B cell (primary cell): ENCODE measurements at regions not wholly inside any gene's neighbourhood (a gene's known extent, or its start where the extent isn't known, plus 50 kb on each side); places are given as distances from the start of the nearest gene placed in this dataset.

Experiments used
- ATAC-seq: fragments of 200-7000 bp; cut with Tn5 transposase; one replicate; pipeline ENCODE4 v1.10.0; 2021; ENCODE audit warnings: low read depth, mild to moderate bottlenecking, moderate number of reproducible peaks, moderate library complexity
- CTCF ChIA-PET: fragments of 350-600 bp; sonication (Branson Sonifier 250); formaldehyde crosslinking; loops from one replicate; lab custom pipeline; 2021; ENCODE audit warnings: antibody characterized with exemption, inconsistent platforms; lab: Charles Lee
- POLR2A ChIA-PET: fragments of 350-600 bp; sonication (Branson Sonifier 250); formaldehyde crosslinking; loops from one replicate; lab custom pipeline; 2021; ENCODE audit warnings: antibody characterized with exemption; lab: Charles Lee
- DNase-seq: peaks from one replicate; pipeline ENCODE4 v3.0.0; 2013
- H2AFZ ChIP-seq: 2 replicates; pipeline ENCODE4 v1.6.1; 2012; ENCODE audit warnings: mild to moderate bottlenecking, low read depth, low read length; ENCODE audit not compliant: insufficient read depth, poor library complexity, severe bottlenecking
- H3K27ac ChIP-seq, 2 donors: 1 replicate in 1 of 2; 2 replicates in 1 of 2; pipeline ENCODE4 v1.5.1; 2012 to 2013; ENCODE audit warnings: low read length in 2 of 2, mild to moderate bottlenecking in 2 of 2, moderate library complexity in 1 of 2
- H3K27me3 ChIP-seq, 4 experiments: fragments of 200-600 bp in 1 of 4; sonication (generic) in 1 of 4; replicated peaks in 1 of 4; 1 replicate in 2 of 4; 2 replicates in 2 of 4; pipeline versions ENCODE4 v1.6.1 to v1.7.0; 2013 to 2016; ENCODE audit warnings: low read length in 3 of 4, mild to moderate bottlenecking in 2 of 4, mixed read lengths in 1 of 4, moderate library complexity in 1 of 4; ENCODE audit not compliant: insufficient read depth in 4 of 4, control insufficient read depth in 3 of 4; ENCODE audit errors: control extremely low read depth in 1 of 4
- H3K36me3 ChIP-seq, 2 experiments: replicated peaks in 1 of 2; 1 replicate in 1 of 2; 2 replicates in 1 of 2; pipeline versions ENCODE4 v1.6.1 to v1.7.1; 2013; ENCODE audit warnings: low read length in 1 of 2; ENCODE audit not compliant: insufficient read depth in 2 of 2, control insufficient read depth in 1 of 2; ENCODE audit errors: control extremely low read depth in 1 of 2, extremely low read depth in 1 of 2
- H3K4me1 ChIP-seq, 2 donors: fragments of 200-600 bp in 1 of 2; sonication (generic) in 1 of 2; 1 replicate in 1 of 2; 2 replicates in 1 of 2; pipeline versions ENCODE4 v1.5.1 to v1.6.1; 2013 to 2017; ENCODE audit warnings: low read length in 2 of 2; ENCODE audit not compliant: control insufficient read depth in 2 of 2, insufficient read depth in 2 of 2
- H3K4me2 ChIP-seq: replicated peaks from 2 replicates; pipeline ENCODE3; 2012; ENCODE audit warnings: mild to moderate bottlenecking, low read depth, low read length; ENCODE audit not compliant: poor library complexity, severe bottlenecking
- H3K4me3 ChIP-seq, 5 experiments: fragments of 200-600 bp in 1 of 5; sonication (generic) in 1 of 5; 1 replicate in 3 of 5; 2 replicates in 2 of 5; pipeline versions ENCODE4 v1.5.1 to v1.7.0; 2011 to 2016; ENCODE audit warnings: low read length in 4 of 5, mild to moderate bottlenecking in 4 of 5, low read depth in 2 of 5, control low read depth in 1 of 5, moderate library complexity in 1 of 5; ENCODE audit not compliant: insufficient read depth in 1 of 5; ENCODE audit errors: control extremely low read depth in 1 of 5, extremely low read depth in 1 of 5
- H3K79me2 ChIP-seq: fragments of 200-600 bp; sonication (generic); one replicate; pipeline ENCODE4 v1.6.0; 2016; ENCODE audit warnings: low read length; ENCODE audit not compliant: control insufficient read depth, insufficient read depth
- H3K9ac ChIP-seq: fragments of 200-600 bp; sonication (generic); 2 replicates; pipeline ENCODE4 v1.6.1; 2017; ENCODE audit warnings: mild to moderate bottlenecking, low read length, moderate library complexity
- H3K9me3 ChIP-seq, 3 donors: one replicate each; pipeline versions ENCODE4 v1.6.1 to v1.7.1; 2013; ENCODE audit warnings: low read length in 2 of 3; ENCODE audit not compliant: control insufficient read depth in 2 of 3, insufficient read depth in 1 of 3; ENCODE audit errors: control extremely low read depth in 1 of 3
- H4K20me1 ChIP-seq: 2 replicates; pipeline ENCODE4 v1.6.0; 2012; ENCODE audit warnings: mild to moderate bottlenecking, low read length; ENCODE audit not compliant: insufficient read depth, control insufficient read depth, poor library complexity, severe bottlenecking
- H3K27ac Mint-ChIP-seq: one replicate; pipeline ENCODE4 v1.8.0; 2021; ENCODE audit warnings: mixed read lengths
- H3K27me3 Mint-ChIP-seq: one replicate; pipeline ENCODE4 v1.8.0; 2021; ENCODE audit warnings: mixed read lengths
- H3K4me1 Mint-ChIP-seq: one replicate; pipeline ENCODE4 v1.8.0; 2021; ENCODE audit warnings: mixed read lengths
- H3K4me3 Mint-ChIP-seq: one replicate; pipeline ENCODE4 v1.8.0; 2021; ENCODE audit warnings: mixed read lengths
- H3K9me3 Mint-ChIP-seq: one replicate; pipeline ENCODE4 v1.8.0; 2022; ENCODE audit warnings: mixed read lengths; ENCODE audit not compliant: insufficient read depth
- EZH2 ChIP-seq: IDR thresholded peaks from 2 replicates; pipeline ENCODE4 v1.6.1; 2012; ENCODE audit warnings: borderline replicate concordance, low read depth, mild to moderate bottlenecking, moderate library complexity, low read length; ENCODE audit not compliant: insufficient read depth, poor library complexity, severe bottlenecking
- WGBS: methylation state at CpG from one replicate; pipeline ENCODE4 v1.1.5; 2013; ENCODE audit warnings: missing lambda C conversion rate; ENCODE audit not compliant: insufficient coverage; 5-methylcytosine and 5-hydroxymethylcytosine counted together
- intact Hi-C: fragments of 100-400 bp; cut with micrococcal nuclease; formaldehyde crosslinking; loops from one replicate; pipeline ENCODE4 v1.10.0; 2022
- TF ChIP-seq, protein P1 (sequence below): fragments of 200-600 bp; IDR thresholded peaks from one replicate; pipeline ENCODE4 v1.8.0; 2022; ENCODE audit warnings: antibody characterized with exemption, mild to moderate bottlenecking

GRCh38 chr4:116444117-116444516 is 641.3 kb downstream of the TRAM1L1 start:
- no peak overlapping the region for H3K4me2 ChIP-seq
- H3K36me3 ChIP-seq: no peaks in the 10 kb centered on the region
- H3K27ac Mint-ChIP-seq: no peak overlapping the region
- no peaks in the 10 kb centered on the region for H3K9me3 Mint-ChIP-seq
- CTCF ChIA-PET: no interaction called here
- no peak for ATAC-seq
- no peaks in the 10 kb centered on the region for H3K9me3 ChIP-seq
- DNase-seq: no peak
- H3K27me3 ChIP-seq: no peaks in the 10 kb centered on the region
- H3K27me3 Mint-ChIP-seq: no peaks in the 10 kb centered on the region
- H3K4me1 Mint-ChIP-seq: no peaks in the 10 kb centered on the region
- no peaks in the 10 kb centered on the region for H4K20me1 ChIP-seq
- no peak overlapping the region for H3K4me3 Mint-ChIP-seq
- no peak overlapping the region for H3K9ac ChIP-seq
- no peaks in the 10 kb centered on the region for H3K4me1 ChIP-seq
- no peak overlapping the region for H3K27ac ChIP-seq
- TF ChIP-seq EZH2: no peak
- TF ChIP-seq, protein P1, sequence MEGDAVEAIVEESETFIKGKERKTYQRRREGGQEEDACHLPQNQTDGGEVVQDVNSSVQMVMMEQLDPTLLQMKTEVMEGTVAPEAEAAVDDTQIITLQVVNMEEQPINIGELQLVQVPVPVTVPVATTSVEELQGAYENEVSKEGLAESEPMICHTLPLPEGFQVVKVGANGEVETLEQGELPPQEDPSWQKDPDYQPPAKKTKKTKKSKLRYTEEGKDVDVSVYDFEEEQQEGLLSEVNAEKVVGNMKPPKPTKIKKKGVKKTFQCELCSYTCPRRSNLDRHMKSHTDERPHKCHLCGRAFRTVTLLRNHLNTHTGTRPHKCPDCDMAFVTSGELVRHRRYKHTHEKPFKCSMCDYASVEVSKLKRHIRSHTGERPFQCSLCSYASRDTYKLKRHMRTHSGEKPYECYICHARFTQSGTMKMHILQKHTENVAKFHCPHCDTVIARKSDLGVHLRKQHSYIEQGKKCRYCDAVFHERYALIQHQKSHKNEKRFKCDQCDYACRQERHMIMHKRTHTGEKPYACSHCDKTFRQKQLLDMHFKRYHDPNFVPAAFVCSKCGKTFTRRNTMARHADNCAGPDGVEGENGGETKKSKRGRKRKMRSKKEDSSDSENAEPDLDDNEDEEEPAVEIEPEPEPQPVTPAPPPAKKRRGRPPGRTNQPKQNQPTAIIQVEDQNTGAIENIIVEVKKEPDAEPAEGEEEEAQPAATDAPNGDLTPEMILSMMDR: no peak
- H3K79me2 ChIP-seq: no peaks in the 10 kb centered on the region
- no peak overlapping the region for H3K4me3 ChIP-seq
- intact Hi-C loops: no loop called here
- no peak overlapping the region for H2AFZ ChIP-seq
- POLR2A ChIA-PET: no interaction called here

- Histone ChIP-seq H3K4me2 (no peak overlapping the region), H3K36me3 (no peaks in the 10 kb centered on the region), H3K9ac (no peak overlapping the region), H3K27me3 (no peaks in the 10 kb centered on the region), H3K4me1 (no peaks in the 10 kb centered on the region), H2AFZ (no peak overlapping the region), H3K79me2 (no peaks in the 10 kb centered on the region), H3K4me3 (no peak overlapping the region), H3K27ac (no peak overlapping the region), H3K9me3 (no peaks in the 10 kb centered on the region), H4K20me1 (no peaks in the 10 kb centered on the region)
- H3K27me3 Mint-ChIP-seq: no peaks in the 10 kb centered on the region
- ChIA-PET POLR2A (no interaction called here), CTCF (no interaction called here)
- H3K27ac Mint-ChIP-seq: no peak overlapping the region
- intact Hi-C loops: no loop called here
- no CpG with 5 or more reads among the region's 1 CpG for WGBS
- no peak overlapping the region for H3K4me3 Mint-ChIP-seq
- no peaks in the 10 kb centered on the region for H3K4me1 Mint-ChIP-seq
- peaks cover 4% of the 10 kb centered on the region for H3K9me3 Mint-ChIP-seq
- ATAC-seq (no peak), DNase-seq (no peak)
- TF ChIP-seq EZH2: no peak
- TF ChIP-seq, protein P1: no peak
Measured at GRCh38 chr4:116438981-116439729, 646.2 kb downstream of the TRAM1L1 start.
